HL-60 (cell line): ENCODE measurements at regions not wholly inside any gene's neighbourhood (a gene's known extent, or its start where the extent isn't known, plus 50 kb on each side); places are given as distances from the start of the nearest gene placed in this dataset.

Source experiments
- CTCF ChIP-seq: IDR thresholded peaks from one replicate; pipeline ENCODE4 v1.5.1; 2011; ENCODE audit warnings: low read length, control low read depth, inconsistent platforms; ENCODE audit not compliant: insufficient read depth
- GABPA ChIP-seq: IDR thresholded peaks from 2 replicates; pipeline ENCODE4 v1.6.1; 2012; ENCODE audit warnings: low read depth
- POLR2AphosphoS5 ChIP-seq: IDR thresholded peaks from 2 replicates; pipeline ENCODE4 v1.6.1; 2012; ENCODE audit warnings: low read depth
- REST ChIP-seq: IDR thresholded peaks from 2 replicates; pipeline ENCODE4 v1.6.1; 2012; ENCODE audit warnings: low read depth; ENCODE audit not compliant: insufficient replicate concordance

- TF ChIP-seq POLR2AphosphoS5 = no peak
- no peak for TF ChIP-seq CTCF
- TF ChIP-seq REST = no peak
- TF ChIP-seq GABPA = no peak
Measured at GRCh38 chr2:157170299-157170698, 87.2 kb upstream of the GALNT5 start.
